ENCODE measurements at regions not wholly inside any gene's neighbourhood (a gene's known extent, or its start where the extent isn't known, plus 50 kb on each side); places are given as distances from the start of the nearest gene placed in this dataset.

- no peaks in the 10 kb centered on the region for H3K27me3 ChIP-seq (ENCODE audit: control insufficient read depth in 1 of 2, insufficient read depth in 1 of 2, low read length in 2 of 2)
- H3K4me1 ChIP-seq (ENCODE audit: control insufficient read depth, insufficient read depth, low read depth, low read length): no peaks in the 10 kb centered on the region
- H2BK15ac ChIP-seq (ENCODE audit: low read depth, poor library complexity, severe bottlenecking): no peak overlapping the region
- H2AK5ac ChIP-seq (ENCODE audit: low read length, severe bottlenecking): no peak overlapping the region
- no peak overlapping the region for H2BK12ac ChIP-seq (ENCODE audit: low read length in 2 of 2)
- H2BK5ac ChIP-seq (ENCODE audit: low read depth, low read length, poor library complexity, severe bottlenecking): no peak overlapping the region
- H2AFZ ChIP-seq (ENCODE audit: low read depth, low read length): no peak overlapping the region
- no peak overlapping the region for H3K9ac ChIP-seq (ENCODE audit: low read length)
- no peaks in the 10 kb centered on the region for H3K79me1 ChIP-seq (replicated peaks; ENCODE audit: low read length, poor library complexity, severe bottlenecking)
- H3K4me2 ChIP-seq (ENCODE audit: low read length, poor library complexity, severe bottlenecking): no peak overlapping the region
- no peak overlapping the region for H3K14ac ChIP-seq (ENCODE audit: low read length in 2 of 2)
- no peak for DNase-seq
- no peak overlapping the region for H4K8ac ChIP-seq (ENCODE audit: low read length)
- H3K18ac ChIP-seq (ENCODE audit: low read depth in 1 of 2, low read length in 2 of 2): no peak overlapping the region
- no peak overlapping the region for H3K4me3 ChIP-seq (ENCODE audit: insufficient read depth in 1 of 2, low read depth in 1 of 2, low read length in 2 of 2)
- no peak overlapping the region for H3K4ac ChIP-seq (ENCODE audit: low read depth in 1 of 2, low read length in 2 of 2)
- H4K91ac ChIP-seq (ENCODE audit: low read length): peak overlapping the region; percentile 18
- WGBS: 83% methylated on average over 4 of the region's 4 CpGs
- no peak overlapping the region for H3K27ac ChIP-seq (ENCODE audit: low read length, poor library complexity, severe bottlenecking)
- no peak overlapping the region for H3K23ac ChIP-seq (ENCODE audit: low read length in 2 of 2)
- no peaks in the 10 kb centered on the region for H3K36me3 ChIP-seq (ENCODE audit: control insufficient read depth in 1 of 2, insufficient read depth in 2 of 2, low read depth in 1 of 2, low read length in 2 of 2)
- H2BK120ac ChIP-seq (ENCODE audit: low read depth, low read length): no peak overlapping the region
- no peaks in the 10 kb centered on the region for H3K9me3 ChIP-seq (ENCODE audit: control insufficient read depth, low read length)
These were observed 103.7 kb upstream of the MNS1 start for GRCh38 chr15:56568466-56569167.

GRCh38 chr15:56557415-56557814 is 92.5 kb upstream of the MNS1 start:
- DNase-seq: no peak
- H3K18ac ChIP-seq (ENCODE audit: low read depth in 1 of 2, low read length in 2 of 2): no peak overlapping the region
- no peak overlapping the region for H3K4ac ChIP-seq (ENCODE audit: low read depth in 1 of 2, low read length in 2 of 2)
- no peak overlapping the region for H4K91ac ChIP-seq (ENCODE audit: low read length)
- H3K27ac ChIP-seq (ENCODE audit: low read length, poor library complexity, severe bottlenecking): no peak overlapping the region
- no peak overlapping the region for H2BK15ac ChIP-seq (ENCODE audit: low read depth, poor library complexity, severe bottlenecking)
- no peak overlapping the region for H4K8ac ChIP-seq (ENCODE audit: low read length)
- no peak overlapping the region for H2AK5ac ChIP-seq (ENCODE audit: low read length, severe bottlenecking)
- no peak overlapping the region for H2AFZ ChIP-seq (ENCODE audit: low read depth, low read length)
- peaks cover 16% of the 10 kb centered on the region for H3K9me3 ChIP-seq (ENCODE audit: control insufficient read depth, low read length)
- no peaks in the 10 kb centered on the region for H3K4me1 ChIP-seq (ENCODE audit: control insufficient read depth, insufficient read depth, low read depth, low read length)
- H3K4me3 ChIP-seq (ENCODE audit: insufficient read depth in 1 of 2, low read depth in 1 of 2, low read length in 2 of 2): no peak overlapping the region
- H2BK12ac ChIP-seq (ENCODE audit: low read length in 2 of 2): no peak overlapping the region
- no peaks in the 10 kb centered on the region for H3K36me3 ChIP-seq (ENCODE audit: control insufficient read depth in 1 of 2, insufficient read depth in 2 of 2, low read depth in 1 of 2, low read length in 2 of 2)
- H2BK5ac ChIP-seq (ENCODE audit: low read depth, low read length, poor library complexity, severe bottlenecking): no peak overlapping the region
- no peak overlapping the region for H3K23ac ChIP-seq (ENCODE audit: low read length in 2 of 2)
- no peak overlapping the region for H2BK120ac ChIP-seq (ENCODE audit: low read depth, low read length)
- H3K14ac ChIP-seq (ENCODE audit: low read length in 2 of 2): no peak overlapping the region
- no peak overlapping the region for H3K4me2 ChIP-seq (ENCODE audit: low read length, poor library complexity, severe bottlenecking)
- H3K79me1 ChIP-seq (replicated peaks; ENCODE audit: low read length, poor library complexity, severe bottlenecking): no peaks in the 10 kb centered on the region
- no peaks in the 10 kb centered on the region for H3K27me3 ChIP-seq (ENCODE audit: control insufficient read depth in 1 of 2, insufficient read depth in 1 of 2, low read length in 2 of 2)
- no peak overlapping the region for H3K9ac ChIP-seq (ENCODE audit: low read length)

GRCh38 chr15:56553486-56553885 is 88.5 kb upstream of the MNS1 start:
- Histone ChIP-seq H2AFZ (ENCODE audit: low read depth, low read length) (no peak overlapping the region), H3K79me1 (replicated peaks; ENCODE audit: low read length, poor library complexity, severe bottlenecking) (no peaks in the 10 kb centered on the region), H3K4me1 (ENCODE audit: control insufficient read depth, insufficient read depth, low read depth, low read length) (no peaks in the 10 kb centered on the region), H3K27ac (ENCODE audit: low read length, poor library complexity, severe bottlenecking) (no peak overlapping the region), H3K4me2 (ENCODE audit: low read length, poor library complexity, severe bottlenecking) (no peak overlapping the region), H3K23ac (ENCODE audit: low read length in 2 of 2) (no peak overlapping the region), H3K9ac (ENCODE audit: low read length) (no peak overlapping the region), H2BK15ac (ENCODE audit: low read depth, poor library complexity, severe bottlenecking) (no peak overlapping the region), H3K4me3 (ENCODE audit: insufficient read depth in 1 of 2, low read depth in 1 of 2, low read length in 2 of 2) (no peak overlapping the region), H3K14ac (ENCODE audit: low read length in 2 of 2) (no peak overlapping the region), H2BK5ac (ENCODE audit: low read depth, low read length, poor library complexity, severe bottlenecking) (no peak overlapping the region), H2BK12ac (ENCODE audit: low read length in 2 of 2) (no peak overlapping the region), H3K18ac (ENCODE audit: low read depth in 1 of 2, low read length in 2 of 2) (no peak overlapping the region), H3K4ac (ENCODE audit: low read depth in 1 of 2, low read length in 2 of 2) (no peak overlapping the region), H4K91ac (ENCODE audit: low read length) (no peak overlapping the region), H2BK120ac (ENCODE audit: low read depth, low read length) (no peak overlapping the region), H2AK5ac (ENCODE audit: low read length, severe bottlenecking) (no peak overlapping the region), H3K9me3 (ENCODE audit: control insufficient read depth, low read length) (peaks cover 12% of the 10 kb centered on the region), H3K27me3 (ENCODE audit: control insufficient read depth in 1 of 2, insufficient read depth in 1 of 2, low read length in 2 of 2) (no peaks in the 10 kb centered on the region), H3K36me3 (ENCODE audit: control insufficient read depth in 1 of 2, insufficient read depth in 2 of 2, low read depth in 1 of 2, low read length in 2 of 2) (no peaks in the 10 kb centered on the region), H4K8ac (ENCODE audit: low read length) (no peak overlapping the region)
- DNase-seq: no peak
- no CpG with 5 or more reads among the region's 1 CpG for WGBS

GRCh38 chr15:56552659-56553058 is 87.7 kb upstream of the MNS1 start:
- no peak for DNase-seq
- H2BK15ac ChIP-seq (ENCODE audit: low read depth, poor library complexity, severe bottlenecking): no peak overlapping the region
- no peak overlapping the region for H4K8ac ChIP-seq (ENCODE audit: low read length)
- no peak overlapping the region for H3K27ac ChIP-seq (ENCODE audit: low read length, poor library complexity, severe bottlenecking)
- no peak overlapping the region for H4K91ac ChIP-seq (ENCODE audit: low read length)
- H3K4me1 ChIP-seq (ENCODE audit: control insufficient read depth, insufficient read depth, low read depth, low read length): no peaks in the 10 kb centered on the region
- no peak overlapping the region for H3K4me2 ChIP-seq (ENCODE audit: low read length, poor library complexity, severe bottlenecking)
- H2BK120ac ChIP-seq (ENCODE audit: low read depth, low read length): no peak overlapping the region
- no peak overlapping the region for H3K4ac ChIP-seq (ENCODE audit: low read depth in 1 of 2, low read length in 2 of 2)
- no peak overlapping the region for H3K14ac ChIP-seq (ENCODE audit: low read length in 2 of 2)
- H3K23ac ChIP-seq (ENCODE audit: low read length in 2 of 2): no peak overlapping the region
- H3K18ac ChIP-seq (ENCODE audit: low read depth in 1 of 2, low read length in 2 of 2): no peak overlapping the region
- H3K9ac ChIP-seq (ENCODE audit: low read length): no peak overlapping the region
- H2AFZ ChIP-seq (ENCODE audit: low read depth, low read length): no peak overlapping the region
- H3K4me3 ChIP-seq (ENCODE audit: insufficient read depth in 1 of 2, low read depth in 1 of 2, low read length in 2 of 2): no peak overlapping the region
- no peaks in the 10 kb centered on the region for H3K27me3 ChIP-seq (ENCODE audit: control insufficient read depth in 1 of 2, insufficient read depth in 1 of 2, low read length in 2 of 2)
- no peak overlapping the region for H2AK5ac ChIP-seq (ENCODE audit: low read length, severe bottlenecking)
- 47% methylated on average over 1 of the region's 1 CpG for WGBS
- peaks cover 7% of the 10 kb centered on the region for H3K9me3 ChIP-seq (ENCODE audit: control insufficient read depth, low read length)
- no peaks in the 10 kb centered on the region for H3K36me3 ChIP-seq (ENCODE audit: control insufficient read depth in 1 of 2, insufficient read depth in 2 of 2, low read depth in 1 of 2, low read length in 2 of 2)
- H3K79me1 ChIP-seq (replicated peaks; ENCODE audit: low read length, poor library complexity, severe bottlenecking): no peaks in the 10 kb centered on the region
- H2BK12ac ChIP-seq (ENCODE audit: low read length in 2 of 2): no peak overlapping the region
- H2BK5ac ChIP-seq (ENCODE audit: low read depth, low read length, poor library complexity, severe bottlenecking): no peak overlapping the region
